Lung (tissue), 11 donors: ENCODE measurements at regions not wholly inside any gene's neighbourhood (a gene's known extent, or its start where the extent isn't known, plus 50 kb on each side); places are given as distances from the start of the nearest gene placed in this dataset.
A peak's percentile ranks its signal among the peaks of the same experiment; 100 is the strongest.

Experiments used
- ATAC-seq: fragments of 200-7000 bp; cut with Tn5 transposase; one replicate; pipeline ENCODE4 v1.9.1; 2020; ENCODE audit warnings: moderate number of reproducible peaks; ENCODE audit not compliant: insufficient read depth, low FRiP score
- DNase-seq, 3 donors: peaks; one replicate each; pipeline ENCODE4 v3.0.0-alpha.2; 2013 to 2017
- H3K27ac ChIP-seq, 2 donors: one replicate each; pipeline ENCODE4 v1.5.1; 2013; ENCODE audit warnings: mild to moderate bottlenecking in 2 of 2, moderate library complexity in 2 of 2, control low read depth in 1 of 2, inconsistent platforms in 1 of 2, low read depth in 1 of 2, low read length in 1 of 2
- H3K27me3 ChIP-seq, 3 donors: one replicate each; pipeline ENCODE4 v1.5.1; 2013; ENCODE audit warnings: low read length in 2 of 3; ENCODE audit not compliant: control insufficient read depth in 3 of 3, insufficient read depth in 3 of 3
- H3K36me3 ChIP-seq, 4 donors: one replicate each; pipeline ENCODE4 v1.5.1; 2013; ENCODE audit warnings: low read length in 4 of 4, mild to moderate bottlenecking in 1 of 4, moderate library complexity in 1 of 4; ENCODE audit not compliant: control insufficient read depth in 4 of 4, insufficient read depth in 4 of 4
- H3K4me1 ChIP-seq, 5 donors: one replicate each; pipeline ENCODE4 v1.5.1; 2013; ENCODE audit warnings: low read length in 5 of 5, mild to moderate bottlenecking in 2 of 5, moderate library complexity in 1 of 5; ENCODE audit not compliant: control insufficient read depth in 5 of 5, insufficient read depth in 5 of 5
- H3K4me3 ChIP-seq: one replicate; pipeline ENCODE4 v1.5.1; 2013; ENCODE audit warnings: mild to moderate bottlenecking, control low read depth, moderate library complexity
- H3K9ac ChIP-seq, 2 donors: one replicate each; pipeline ENCODE4 v1.5.1; 2013; ENCODE audit warnings: low read length in 2 of 2, control low read depth in 1 of 2; ENCODE audit not compliant: insufficient read depth in 1 of 2
- H3K9me3 ChIP-seq, 4 donors: one replicate each; pipeline ENCODE4 v1.5.1; 2013; ENCODE audit warnings: low read length in 3 of 4, mild to moderate bottlenecking in 1 of 4, moderate library complexity in 1 of 4; ENCODE audit not compliant: control insufficient read depth in 4 of 4, insufficient read depth in 3 of 4
- CTCF ChIP-seq: IDR thresholded peaks from 2 replicates; pipeline ENCODE4 v1.5.1; 2012; ENCODE audit warnings: mild to moderate bottlenecking; ENCODE audit errors: control extremely low read depth, extremely low read depth
- WGBS, 2 donors: extraction: QIAGEN DNeasy Blood & Tissue Kit; methylation state at CpG; one replicate each; pipeline ENCODE4 v1.1.7; 2013; 5-methylcytosine and 5-hydroxymethylcytosine counted together
- donor health status: control.
- donor health status: control.
- donor health status: Bipolar disorder and iron deficiency.
- donor health status: healthy.
- donor health status: DM: yes; HTN: yes; CAD: no.

GRCh38 chr11:112555491-112556364, 295.1 kb upstream of the PLET1 start:
- no peaks in the 10 kb centered on the region for H3K4me1 ChIP-seq
- DNase-seq = peak; percentile 47 to 65 (median 61)
- no peak overlapping the region for H3K27ac ChIP-seq
- no peak for TF ChIP-seq CTCF
- no peak for ATAC-seq
- no peak overlapping the region for H3K9ac ChIP-seq
- H3K36me3 ChIP-seq = no peaks in the 10 kb centered on the region
- WGBS, 2 donors = 63 to 68% methylated on average over 10 of the region's 10 CpGs
- H3K27me3 ChIP-seq = no peaks in the 10 kb centered on the region
- no peak overlapping the region for H3K4me3 ChIP-seq
- peaks cover 0 to 4% (median 0%) of the 10 kb centered on the region in 4 donors for H3K9me3 ChIP-seq

GRCh38 chr11:112558691-112559090, 298.0 kb upstream of the PLET1 start:
- DNase-seq (no peak), ATAC-seq (no peak)
- no peak for TF ChIP-seq CTCF
- 87% methylated on average over 7 of the region's 7 CpGs for WGBS, 2 donors
- no peak overlapping the region for H3K27ac ChIP-seq
- H3K9me3 ChIP-seq = no peaks in the 10 kb centered on the region
- no peak overlapping the region for H3K4me3 ChIP-seq
- no peaks in the 10 kb centered on the region for H3K36me3 ChIP-seq
- H3K27me3 ChIP-seq = no peaks in the 10 kb centered on the region
- no peaks in the 10 kb centered on the region for H3K4me1 ChIP-seq
- no peak overlapping the region for H3K9ac ChIP-seq

GRCh38 chr11:112563808-112564207, 303.1 kb upstream of the PLET1 start:
- no peak for TF ChIP-seq CTCF
- ATAC-seq = no peak
- H3K36me3 ChIP-seq = no peaks in the 10 kb centered on the region
- DNase-seq = no peak
- no peaks in the 10 kb centered on the region for H3K9me3 ChIP-seq
- 83 to 88% methylated on average over 5 of the region's 5 CpGs for WGBS, 2 donors
- no peaks in the 10 kb centered on the region for H3K27me3 ChIP-seq
- no peak overlapping the region for H3K4me3 ChIP-seq
- H3K27ac ChIP-seq = peak overlapping the region in 1 of 2 donors; percentile 56
- peaks cover 0 to 11% (median 0%) of the 10 kb centered on the region in 5 donors for H3K4me1 ChIP-seq
- no peak overlapping the region for H3K9ac ChIP-seq
